ENCODE measurements at regions not wholly inside any gene's neighbourhood (a gene's known extent, or its start where the extent isn't known, plus 50 kb on each side); places are given as distances from the start of the nearest gene placed in this dataset.

DNA sequence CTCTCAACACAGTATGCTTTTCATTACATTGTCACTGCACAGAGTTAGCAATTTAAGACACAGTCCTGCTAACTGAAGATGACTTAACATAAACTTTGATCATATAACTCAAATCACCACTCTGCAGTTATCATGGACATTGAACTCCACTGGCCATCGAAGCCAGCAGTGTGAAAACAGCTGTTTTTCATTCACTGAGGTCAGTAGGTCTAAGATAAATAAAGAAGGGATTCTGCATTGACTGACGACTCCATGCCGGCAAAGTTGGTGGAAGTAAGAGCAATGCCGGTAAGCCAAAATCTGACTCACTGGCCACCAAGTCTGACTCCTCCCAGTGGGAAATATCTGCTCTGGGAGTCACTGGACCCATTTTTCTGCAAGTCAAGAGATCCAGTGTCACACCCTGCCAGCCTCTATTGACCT, 449.9 kb upstream of the ANKRD30A start:
- Histone ChIP-seq H3K4me3 (no peak overlapping the region), H3K27ac (no peak overlapping the region), H3K9me3 (no peaks in the 10 kb centered on the region), H3K36me3 (no peaks in the 10 kb centered on the region), H3K27me3 (no peaks in the 10 kb centered on the region), H3K4me1 (no peaks in the 10 kb centered on the region)
- TF ChIP-seq, protein P1, sequence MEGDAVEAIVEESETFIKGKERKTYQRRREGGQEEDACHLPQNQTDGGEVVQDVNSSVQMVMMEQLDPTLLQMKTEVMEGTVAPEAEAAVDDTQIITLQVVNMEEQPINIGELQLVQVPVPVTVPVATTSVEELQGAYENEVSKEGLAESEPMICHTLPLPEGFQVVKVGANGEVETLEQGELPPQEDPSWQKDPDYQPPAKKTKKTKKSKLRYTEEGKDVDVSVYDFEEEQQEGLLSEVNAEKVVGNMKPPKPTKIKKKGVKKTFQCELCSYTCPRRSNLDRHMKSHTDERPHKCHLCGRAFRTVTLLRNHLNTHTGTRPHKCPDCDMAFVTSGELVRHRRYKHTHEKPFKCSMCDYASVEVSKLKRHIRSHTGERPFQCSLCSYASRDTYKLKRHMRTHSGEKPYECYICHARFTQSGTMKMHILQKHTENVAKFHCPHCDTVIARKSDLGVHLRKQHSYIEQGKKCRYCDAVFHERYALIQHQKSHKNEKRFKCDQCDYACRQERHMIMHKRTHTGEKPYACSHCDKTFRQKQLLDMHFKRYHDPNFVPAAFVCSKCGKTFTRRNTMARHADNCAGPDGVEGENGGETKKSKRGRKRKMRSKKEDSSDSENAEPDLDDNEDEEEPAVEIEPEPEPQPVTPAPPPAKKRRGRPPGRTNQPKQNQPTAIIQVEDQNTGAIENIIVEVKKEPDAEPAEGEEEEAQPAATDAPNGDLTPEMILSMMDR (IDR thresholded peaks at IDR 0.05): no peak
- no peak for TF ChIP-seq POLR2A (IDR thresholded peaks at IDR 0.05)
- no peak for DNase-seq

GRCh38 chr10:36671607-36672006, 453.8 kb upstream of the ANKRD30A start:
- Histone ChIP-seq H3K4me1 (no peaks in the 10 kb centered on the region), H3K27ac (no peak overlapping the region), H3K9me3 (no peaks in the 10 kb centered on the region), H3K36me3 (no peaks in the 10 kb centered on the region), H3K4me3 (no peak overlapping the region), H3K27me3 (no peaks in the 10 kb centered on the region)
- TF ChIP-seq POLR2A (IDR thresholded peaks at IDR 0.05): no peak
- TF ChIP-seq, protein P1 (IDR thresholded peaks at IDR 0.05): no peak
- DNase-seq: no peak

- H3K4me1 ChIP-seq: no peaks in the 10 kb centered on the region
- H3K4me3 ChIP-seq: no peak overlapping the region
- no peaks in the 10 kb centered on the region for H3K36me3 ChIP-seq
- no peaks in the 10 kb centered on the region for H3K9me3 ChIP-seq
- H3K27ac ChIP-seq: no peak overlapping the region
- no peak for DNase-seq
- H3K27me3 ChIP-seq: no peaks in the 10 kb centered on the region
- TF ChIP-seq, protein P1 (IDR thresholded peaks at IDR 0.05): no peak
- TF ChIP-seq POLR2A (IDR thresholded peaks at IDR 0.05): no peak
These were observed 454.6 kb upstream of the ANKRD30A start for GRCh38 chr10:36670621-36671402.

- TF ChIP-seq, protein P1 (IDR thresholded peaks at IDR 0.05): no peak
- TF ChIP-seq POLR2A (IDR thresholded peaks at IDR 0.05): no peak
- no peak overlapping the region for H3K4me3 ChIP-seq
- no peak overlapping the region for H3K27ac ChIP-seq
These were observed 455.6 kb upstream of the ANKRD30A start for GRCh38 chr10:36669615-36670352.

DNA sequence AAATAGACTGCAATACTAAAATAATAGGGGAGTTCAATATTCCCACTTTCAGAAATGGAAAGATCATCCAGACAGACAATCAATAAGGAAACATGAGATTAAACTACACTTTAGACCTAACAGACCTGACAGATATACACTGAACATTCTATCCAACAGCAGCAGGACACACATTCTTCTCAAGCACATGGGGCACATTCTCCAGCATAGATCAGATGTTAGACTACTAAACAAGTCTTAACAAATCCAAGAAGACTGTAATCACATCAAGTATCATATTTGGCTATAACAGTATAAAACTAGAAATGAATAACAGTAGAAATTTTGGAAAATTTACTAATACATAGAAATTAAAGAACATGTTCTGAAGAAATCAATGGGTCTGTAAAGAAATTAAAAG, 458.9 kb upstream of the ANKRD30A start:
- Histone ChIP-seq H3K4me1 (no peaks in the 10 kb centered on the region), H3K36me3 (no peaks in the 10 kb centered on the region), H3K27me3 (no peaks in the 10 kb centered on the region), H3K4me3 (no peak overlapping the region), H3K9me3 (no peaks in the 10 kb centered on the region), H3K27ac (no peak overlapping the region)
- no peak for DNase-seq
- no peak for TF ChIP-seq POLR2A (IDR thresholded peaks at IDR 0.05)
- TF ChIP-seq, protein P1 (IDR thresholded peaks at IDR 0.05): no peak

More at GRCh38 chr10:36669615-36670352, 455.6 kb upstream of the ANKRD30A start:
- Histone ChIP-seq H3K36me3 (no peaks in the 10 kb centered on the region), H3K27me3 (no peaks in the 10 kb centered on the region), H3K4me1 (no peaks in the 10 kb centered on the region), H3K9me3 (no peaks in the 10 kb centered on the region)
- no peak for DNase-seq

All from Peyer's patch (tissue), 4 donors.